ENCODE measurements at regions not wholly inside any gene's neighbourhood (a gene's known extent, or its start where the extent isn't known, plus 50 kb on each side); places are given as distances from the start of the nearest gene placed in this dataset.

GRCh38 chr16:76176616-76177015 is 100.6 kb upstream of the CNTNAP4 start:
- no peak overlapping the region for H3K4me3 ChIP-seq (ENCODE audit: low read depth, low read length)
- TF ChIP-seq CTCF (IDR thresholded peaks at IDR 0.05; ENCODE audit: low read depth, low read length, missing control alignments) = no peak

GRCh38 chr16:76182041-76182635 is 95.1 kb upstream of the CNTNAP4 start:
- TF ChIP-seq CTCF (IDR thresholded peaks at IDR 0.05; ENCODE audit: low read depth, low read length, missing control alignments) = no peak
- no peak overlapping the region for H3K4me3 ChIP-seq (ENCODE audit: low read depth, low read length)
- DNase-seq (ENCODE audit: low read depth) = no peak

More at GRCh38 chr16:76176616-76177015, 100.6 kb upstream of the CNTNAP4 start:
- DNase-seq (ENCODE audit: low read depth) = no peak

- no peak for DNase-seq (ENCODE audit: low read depth)
- TF ChIP-seq CTCF (IDR thresholded peaks at IDR 0.05; ENCODE audit: low read depth, low read length, missing control alignments) = no peak
These were observed 93.6 kb upstream of the CNTNAP4 start for GRCh38 chr16:76183647-76184046.

GRCh38 chr16:76190057-76190456 is 87.1 kb upstream of the CNTNAP4 start:
- no peak overlapping the region for H3K4me3 ChIP-seq (ENCODE audit: low read depth, low read length)
- TF ChIP-seq CTCF (IDR thresholded peaks at IDR 0.05; ENCODE audit: low read depth, low read length, missing control alignments) = no peak
- no peak for DNase-seq (ENCODE audit: low read depth)

More at GRCh38 chr16:76183647-76184046, 93.6 kb upstream of the CNTNAP4 start:
- H3K4me3 ChIP-seq (ENCODE audit: low read depth, low read length) = no peak overlapping the region

GRCh38 chr16:76190480-76190879 is 86.7 kb upstream of the CNTNAP4 start:
- TF ChIP-seq CTCF (IDR thresholded peaks at IDR 0.05; ENCODE audit: low read depth, low read length, missing control alignments) = no peak
- DNase-seq (ENCODE audit: low read depth) = no peak
- H3K4me3 ChIP-seq (ENCODE audit: low read depth, low read length) = no peak overlapping the region

- no peak for TF ChIP-seq CTCF (IDR thresholded peaks at IDR 0.05; ENCODE audit: low read depth, low read length, missing control alignments)
- H3K4me3 ChIP-seq (ENCODE audit: low read depth, low read length) = no peak overlapping the region
- no peak for DNase-seq (ENCODE audit: low read depth)
These were observed 83.1 kb upstream of the CNTNAP4 start for GRCh38 chr16:76193906-76194615.

GRCh38 chr16:76194616-76195015 is 82.6 kb upstream of the CNTNAP4 start:
- no peak overlapping the region for H3K4me3 ChIP-seq (ENCODE audit: low read depth, low read length)
- TF ChIP-seq CTCF (IDR thresholded peaks at IDR 0.05; ENCODE audit: low read depth, low read length, missing control alignments) = no peak
- no peak for DNase-seq (ENCODE audit: low read depth)

Data from GM12864 (cell line).